Esophagus muscularis mucosa (tissue), 4 donors: ENCODE measurements at regions not wholly inside any gene's neighbourhood (a gene's known extent, or its start where the extent isn't known, plus 50 kb on each side); places are given as distances from the start of the nearest gene placed in this dataset.

Experiments used
- EP300 ChIP-seq: sonication (generic); formaldehyde crosslinking; IDR thresholded peaks from one replicate; pipeline ENCODE4 v1.6.1; 2017; ENCODE audit warnings: antibody characterized with exemption
- POLR2A ChIP-seq: fragments of 450-650 bp; IDR thresholded peaks from one replicate; pipeline ENCODE4 v1.6.1; 2017; ENCODE audit warnings: antibody characterized with exemption, moderate library complexity, mild to moderate bottlenecking, low read depth
- POLR2AphosphoS5 ChIP-seq, 2 donors: sonication (generic); formaldehyde crosslinking; IDR thresholded peaks; one replicate each; pipeline ENCODE4 v1.6.1; 2017; ENCODE audit warnings: antibody characterized with exemption in 2 of 2
- TF ChIP-seq, protein P1 (sequence below), 3 experiments: fragments of 200-600 bp in 2 of 3; fragments of 450-650 bp in 1 of 3; sonication (generic) in 2 of 3; IDR thresholded peaks; one replicate each; pipeline ENCODE4 v1.5.1; 2017 to 2019; ENCODE audit warnings: antibody characterized with exemption in 3 of 3, mild to moderate bottlenecking in 2 of 3, moderate library complexity in 1 of 3

DNA sequence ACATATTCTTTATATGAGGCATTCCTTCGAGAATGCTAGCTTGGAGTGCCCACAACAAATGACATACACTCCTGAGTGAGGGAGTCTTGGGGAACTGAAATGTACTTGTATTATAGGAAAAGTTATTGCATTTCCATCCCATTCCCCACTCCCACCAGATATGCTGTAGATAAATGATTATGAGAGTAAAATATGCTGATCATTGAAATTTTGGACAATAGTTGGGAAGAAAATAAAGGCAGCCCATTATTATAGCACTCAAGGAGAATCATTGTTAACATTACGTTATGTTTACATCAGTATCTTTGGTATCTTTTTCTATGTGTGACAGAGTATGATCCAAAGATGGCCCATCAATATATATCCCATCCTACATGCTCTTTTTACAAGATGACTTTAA lies 194.4 kb downstream of the GATA3 start:
- TF ChIP-seq, protein P1, sequence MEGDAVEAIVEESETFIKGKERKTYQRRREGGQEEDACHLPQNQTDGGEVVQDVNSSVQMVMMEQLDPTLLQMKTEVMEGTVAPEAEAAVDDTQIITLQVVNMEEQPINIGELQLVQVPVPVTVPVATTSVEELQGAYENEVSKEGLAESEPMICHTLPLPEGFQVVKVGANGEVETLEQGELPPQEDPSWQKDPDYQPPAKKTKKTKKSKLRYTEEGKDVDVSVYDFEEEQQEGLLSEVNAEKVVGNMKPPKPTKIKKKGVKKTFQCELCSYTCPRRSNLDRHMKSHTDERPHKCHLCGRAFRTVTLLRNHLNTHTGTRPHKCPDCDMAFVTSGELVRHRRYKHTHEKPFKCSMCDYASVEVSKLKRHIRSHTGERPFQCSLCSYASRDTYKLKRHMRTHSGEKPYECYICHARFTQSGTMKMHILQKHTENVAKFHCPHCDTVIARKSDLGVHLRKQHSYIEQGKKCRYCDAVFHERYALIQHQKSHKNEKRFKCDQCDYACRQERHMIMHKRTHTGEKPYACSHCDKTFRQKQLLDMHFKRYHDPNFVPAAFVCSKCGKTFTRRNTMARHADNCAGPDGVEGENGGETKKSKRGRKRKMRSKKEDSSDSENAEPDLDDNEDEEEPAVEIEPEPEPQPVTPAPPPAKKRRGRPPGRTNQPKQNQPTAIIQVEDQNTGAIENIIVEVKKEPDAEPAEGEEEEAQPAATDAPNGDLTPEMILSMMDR (IDR thresholded peaks at IDR 0.05), result no peak
- TF ChIP-seq POLR2A (no peak), POLR2AphosphoS5 (IDR thresholded peaks at IDR 0.05) (no peak), EP300 (no peak)
